ENCODE measurements at regions not wholly inside any gene's neighbourhood (a gene's known extent, or its start where the extent isn't known, plus 50 kb on each side); places are given as distances from the start of the nearest gene placed in this dataset.

DNA sequence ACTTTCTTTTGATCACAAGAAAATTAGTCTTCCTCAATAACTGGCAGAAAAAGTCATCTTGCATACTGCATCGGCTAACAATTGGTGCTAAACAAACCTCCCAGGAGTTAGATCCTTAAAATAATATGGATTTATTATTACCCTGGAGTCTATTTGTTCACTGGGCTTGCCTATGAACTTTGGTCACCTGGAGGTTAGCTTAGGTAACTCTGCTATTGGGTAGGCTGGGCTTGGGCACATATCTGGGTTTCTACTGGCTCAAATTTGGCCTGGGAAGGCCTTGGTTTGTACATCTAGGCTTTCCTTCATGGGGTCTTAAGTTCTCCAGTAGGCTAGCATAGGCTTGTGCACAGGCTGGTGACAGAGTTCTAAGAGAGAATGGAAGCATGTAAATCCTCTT, 279.9 kb downstream of the RASEF start:
- H3K27me3 Mint-ChIP-seq (ENCODE audit: insufficient read depth, low read depth) = no peaks in the 10 kb centered on the region
- no peaks in the 10 kb centered on the region for H3K27me3 ChIP-seq
- H3K4me3 Mint-ChIP-seq = no peak overlapping the region
- TF ChIP-seq EZH2phosphoT487 (IDR thresholded peaks at IDR 0.05) = no peak
- TF ChIP-seq, protein P1, sequence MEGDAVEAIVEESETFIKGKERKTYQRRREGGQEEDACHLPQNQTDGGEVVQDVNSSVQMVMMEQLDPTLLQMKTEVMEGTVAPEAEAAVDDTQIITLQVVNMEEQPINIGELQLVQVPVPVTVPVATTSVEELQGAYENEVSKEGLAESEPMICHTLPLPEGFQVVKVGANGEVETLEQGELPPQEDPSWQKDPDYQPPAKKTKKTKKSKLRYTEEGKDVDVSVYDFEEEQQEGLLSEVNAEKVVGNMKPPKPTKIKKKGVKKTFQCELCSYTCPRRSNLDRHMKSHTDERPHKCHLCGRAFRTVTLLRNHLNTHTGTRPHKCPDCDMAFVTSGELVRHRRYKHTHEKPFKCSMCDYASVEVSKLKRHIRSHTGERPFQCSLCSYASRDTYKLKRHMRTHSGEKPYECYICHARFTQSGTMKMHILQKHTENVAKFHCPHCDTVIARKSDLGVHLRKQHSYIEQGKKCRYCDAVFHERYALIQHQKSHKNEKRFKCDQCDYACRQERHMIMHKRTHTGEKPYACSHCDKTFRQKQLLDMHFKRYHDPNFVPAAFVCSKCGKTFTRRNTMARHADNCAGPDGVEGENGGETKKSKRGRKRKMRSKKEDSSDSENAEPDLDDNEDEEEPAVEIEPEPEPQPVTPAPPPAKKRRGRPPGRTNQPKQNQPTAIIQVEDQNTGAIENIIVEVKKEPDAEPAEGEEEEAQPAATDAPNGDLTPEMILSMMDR (IDR thresholded peaks at IDR 0.05) = no peak
- no peaks in the 10 kb centered on the region for H3K36me3 Mint-ChIP-seq
- H3F3A ChIP-seq (ENCODE audit: low read depth) = no peaks in the 10 kb centered on the region
- no peak overlapping the region for H3K4me2 ChIP-seq
- H3K4me3 ChIP-seq = no peak overlapping the region
- no peaks in the 10 kb centered on the region for H3K4me1 Mint-ChIP-seq
- H3K27ac ChIP-seq = no peak overlapping the region
- H3K9me3 Mint-ChIP-seq = peaks cover 5% of the 10 kb centered on the region
- H3K36me3 ChIP-seq = no peaks in the 10 kb centered on the region
- no peaks in the 10 kb centered on the region for H4K20me1 ChIP-seq (ENCODE audit: low read depth)
- DNase-seq (ENCODE audit: low spot score) = no peak
- no peaks in the 10 kb centered on the region for H3K9me3 ChIP-seq (ENCODE audit: low read depth)
- H3K4me1 ChIP-seq = no peaks in the 10 kb centered on the region
- H3K27ac Mint-ChIP-seq = no peak overlapping the region
- H2AFZ ChIP-seq (replicated peaks) = no peak overlapping the region
- no peaks in the 10 kb centered on the region for H3K79me2 ChIP-seq (ENCODE audit: low read depth)
- no peak overlapping the region for H3K9ac ChIP-seq

DNA sequence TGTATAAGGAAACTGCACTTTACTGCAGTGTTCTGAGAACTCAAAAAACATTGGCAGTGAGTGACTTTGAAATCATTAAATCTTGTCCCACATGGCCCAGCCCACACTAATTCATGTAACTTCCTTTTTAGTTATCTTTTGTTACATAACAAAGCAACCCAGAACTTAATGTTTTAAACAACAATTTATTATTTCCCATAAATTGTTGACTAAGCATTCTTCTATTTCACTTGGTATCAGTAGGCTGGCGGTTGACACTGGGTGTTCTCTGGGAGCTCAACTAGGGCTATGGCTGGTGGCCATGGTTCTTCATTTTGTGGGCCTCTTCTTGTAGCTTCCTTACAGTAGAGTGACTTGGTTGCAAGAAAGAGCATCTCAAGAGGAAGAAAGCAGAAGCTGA, 278.4 kb downstream of the RASEF start:
- no peak overlapping the region for H2AFZ ChIP-seq (replicated peaks)
- Mint-ChIP-seq H3K36me3 (no peaks in the 10 kb centered on the region), H3K4me3 (no peak overlapping the region), H3K4me1 (no peaks in the 10 kb centered on the region), H3K9me3 (peaks cover 3% of the 10 kb centered on the region), H3K27me3 (ENCODE audit: insufficient read depth, low read depth) (no peaks in the 10 kb centered on the region), H3K27ac (no peak overlapping the region)
- H3K4me1 ChIP-seq = no peaks in the 10 kb centered on the region
- no peak overlapping the region for H3K9ac ChIP-seq
- no peaks in the 10 kb centered on the region for H3K9me3 ChIP-seq (ENCODE audit: low read depth)
- H3K36me3 ChIP-seq = no peaks in the 10 kb centered on the region
- H4K20me1 ChIP-seq (ENCODE audit: low read depth) = no peaks in the 10 kb centered on the region
- no peak overlapping the region for H3K27ac ChIP-seq
- H3K79me2 ChIP-seq (ENCODE audit: low read depth) = no peaks in the 10 kb centered on the region
- no peak for DNase-seq (ENCODE audit: low spot score)
- no peaks in the 10 kb centered on the region for H3F3A ChIP-seq (ENCODE audit: low read depth)
- H3K4me3 ChIP-seq = no peak overlapping the region
- no peaks in the 10 kb centered on the region for H3K27me3 ChIP-seq
- no peak for TF ChIP-seq EZH2 (IDR thresholded peaks at IDR 0.05)
- no peak for TF ChIP-seq EZH2phosphoT487 (IDR thresholded peaks at IDR 0.05)
- TF ChIP-seq, protein P1 (IDR thresholded peaks at IDR 0.05) = no peak
- no peak overlapping the region for H3K4me2 ChIP-seq

DNA sequence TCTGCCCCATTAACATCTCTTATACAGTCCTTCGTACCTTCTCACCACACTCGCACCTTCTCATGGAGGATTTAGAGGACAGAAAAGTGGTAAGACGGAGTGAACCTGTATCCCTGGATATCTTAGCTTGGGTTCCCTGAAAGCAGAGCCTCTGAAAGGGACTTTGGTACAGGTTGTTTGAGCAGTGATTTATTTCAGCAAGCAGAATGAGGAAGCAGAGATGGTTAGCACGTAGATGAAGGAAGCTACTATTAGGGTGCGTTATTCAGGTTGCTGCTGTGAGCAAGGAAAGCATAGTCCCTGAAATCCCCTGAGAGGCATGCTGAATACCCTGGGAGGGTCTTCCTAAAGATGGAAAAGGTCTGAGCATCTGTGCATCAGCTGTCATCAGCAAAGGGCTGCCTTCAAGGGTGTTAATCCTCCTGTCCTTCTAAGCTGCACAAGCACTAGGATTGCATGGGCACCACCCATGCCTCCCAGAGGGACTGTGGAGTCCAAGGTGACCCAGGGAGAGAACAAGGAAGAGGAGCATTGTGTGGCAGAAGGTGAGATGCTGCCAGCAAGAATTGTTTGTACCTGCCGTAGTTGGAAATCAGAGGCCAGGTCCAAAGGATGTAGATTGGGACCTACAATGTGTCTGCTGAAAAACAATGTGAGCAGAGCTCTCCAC, 273.7 kb downstream of the RASEF start:
- no peak overlapping the region for H2AFZ ChIP-seq (replicated peaks)
- peaks cover 3% of the 10 kb centered on the region for H3K27me3 Mint-ChIP-seq (ENCODE audit: insufficient read depth, low read depth)
- H3K9me3 Mint-ChIP-seq = no peaks in the 10 kb centered on the region
- DNase-seq (ENCODE audit: low spot score) = no peak
- no peak overlapping the region for H3K4me3 ChIP-seq
- no peaks in the 10 kb centered on the region for H4K20me1 ChIP-seq (ENCODE audit: low read depth)
- H3K79me2 ChIP-seq (ENCODE audit: low read depth) = no peaks in the 10 kb centered on the region
- H3K9me3 ChIP-seq (ENCODE audit: low read depth) = no peaks in the 10 kb centered on the region
- no peaks in the 10 kb centered on the region for H3K4me1 ChIP-seq
- H3K4me2 ChIP-seq = no peak overlapping the region
- H3K36me3 Mint-ChIP-seq = no peaks in the 10 kb centered on the region
- no peaks in the 10 kb centered on the region for H3K36me3 ChIP-seq
- no peak overlapping the region for H3K4me3 Mint-ChIP-seq
- H3K4me1 Mint-ChIP-seq = no peaks in the 10 kb centered on the region
- no peak for TF ChIP-seq EZH2 (IDR thresholded peaks at IDR 0.05)
- TF ChIP-seq, protein P1 (IDR thresholded peaks at IDR 0.05) = no peak
- no peak for TF ChIP-seq EZH2phosphoT487 (IDR thresholded peaks at IDR 0.05)
- no peak overlapping the region for H3K9ac ChIP-seq
- no peak overlapping the region for H3K27ac ChIP-seq
- H3K27me3 ChIP-seq = no peaks in the 10 kb centered on the region
- H3K27ac Mint-ChIP-seq = no peak overlapping the region
- no peaks in the 10 kb centered on the region for H3F3A ChIP-seq (ENCODE audit: low read depth)
